VCaP (cell line): ENCODE measurements at regions not wholly inside any gene's neighbourhood (a gene's known extent, or its start where the extent isn't known, plus 50 kb on each side); places are given as distances from the start of the nearest gene placed in this dataset.

Source experiments
- H3K27ac ChIP-seq: fragments of 450-650 bp; 2 replicates; pipeline ENCODE4 v1.5.1; 2017
- TF ChIP-seq, protein P1 (sequence below): fragments of 450-650 bp; conservative IDR thresholded peaks from 2 replicates; pipeline ENCODE4 v1.5.1; 2017; ENCODE audit warnings: mild to moderate bottlenecking, moderate library complexity

GRCh38 chr7:136146925-136147324 is 169.8 kb upstream of the MTPN start:
- no peak overlapping the region for H3K27ac ChIP-seq
- TF ChIP-seq, protein P1, sequence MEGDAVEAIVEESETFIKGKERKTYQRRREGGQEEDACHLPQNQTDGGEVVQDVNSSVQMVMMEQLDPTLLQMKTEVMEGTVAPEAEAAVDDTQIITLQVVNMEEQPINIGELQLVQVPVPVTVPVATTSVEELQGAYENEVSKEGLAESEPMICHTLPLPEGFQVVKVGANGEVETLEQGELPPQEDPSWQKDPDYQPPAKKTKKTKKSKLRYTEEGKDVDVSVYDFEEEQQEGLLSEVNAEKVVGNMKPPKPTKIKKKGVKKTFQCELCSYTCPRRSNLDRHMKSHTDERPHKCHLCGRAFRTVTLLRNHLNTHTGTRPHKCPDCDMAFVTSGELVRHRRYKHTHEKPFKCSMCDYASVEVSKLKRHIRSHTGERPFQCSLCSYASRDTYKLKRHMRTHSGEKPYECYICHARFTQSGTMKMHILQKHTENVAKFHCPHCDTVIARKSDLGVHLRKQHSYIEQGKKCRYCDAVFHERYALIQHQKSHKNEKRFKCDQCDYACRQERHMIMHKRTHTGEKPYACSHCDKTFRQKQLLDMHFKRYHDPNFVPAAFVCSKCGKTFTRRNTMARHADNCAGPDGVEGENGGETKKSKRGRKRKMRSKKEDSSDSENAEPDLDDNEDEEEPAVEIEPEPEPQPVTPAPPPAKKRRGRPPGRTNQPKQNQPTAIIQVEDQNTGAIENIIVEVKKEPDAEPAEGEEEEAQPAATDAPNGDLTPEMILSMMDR, result no peak

GRCh38 chr7:136144182-136144581 is 167.0 kb upstream of the MTPN start:
- TF ChIP-seq, protein P1, result no peak
- H3K27ac ChIP-seq, result no peak overlapping the region

DNA sequence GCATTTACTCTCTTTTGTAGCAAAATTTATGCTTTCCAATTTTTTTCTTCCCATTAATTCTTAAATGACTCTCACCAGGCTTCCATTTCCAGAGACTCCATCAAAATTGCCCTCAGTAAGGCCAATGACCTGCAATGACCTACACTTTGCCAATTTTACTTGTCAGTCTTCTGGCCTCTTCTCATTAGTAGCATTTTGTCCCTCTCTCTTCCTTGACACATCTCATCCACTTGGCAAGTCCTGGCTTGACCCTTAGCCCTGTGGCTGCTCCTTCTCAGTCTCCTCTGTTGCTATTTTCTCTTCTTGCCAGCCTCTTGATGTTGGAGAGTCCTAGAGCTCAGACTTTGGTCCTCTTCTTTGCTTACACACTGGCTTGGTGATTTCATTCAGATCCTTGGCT is 166.1 kb upstream of the MTPN start:
- no peak overlapping the region for H3K27ac ChIP-seq
- TF ChIP-seq, protein P1, result no peak

DNA sequence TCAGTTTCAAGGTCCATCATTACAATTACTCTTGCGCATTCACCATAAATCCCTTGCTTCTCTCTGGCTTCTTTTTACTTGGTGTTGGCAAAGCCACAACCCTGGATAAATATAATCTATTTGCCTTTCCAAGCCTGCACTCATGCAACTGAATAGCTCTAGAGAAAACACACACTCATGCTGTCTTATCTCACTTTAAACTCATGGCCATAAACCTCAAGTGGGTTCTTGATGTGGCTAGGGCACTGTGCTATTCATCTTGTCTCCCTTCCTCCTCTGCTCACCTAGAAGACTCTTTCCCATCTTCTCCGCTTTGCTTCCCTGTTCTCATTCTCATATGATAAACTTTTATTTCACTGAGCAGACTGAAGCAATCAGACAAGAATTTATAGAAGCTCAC is 165.4 kb upstream of the MTPN start:
- no peak overlapping the region for H3K27ac ChIP-seq
- TF ChIP-seq, protein P1, result no peak

DNA sequence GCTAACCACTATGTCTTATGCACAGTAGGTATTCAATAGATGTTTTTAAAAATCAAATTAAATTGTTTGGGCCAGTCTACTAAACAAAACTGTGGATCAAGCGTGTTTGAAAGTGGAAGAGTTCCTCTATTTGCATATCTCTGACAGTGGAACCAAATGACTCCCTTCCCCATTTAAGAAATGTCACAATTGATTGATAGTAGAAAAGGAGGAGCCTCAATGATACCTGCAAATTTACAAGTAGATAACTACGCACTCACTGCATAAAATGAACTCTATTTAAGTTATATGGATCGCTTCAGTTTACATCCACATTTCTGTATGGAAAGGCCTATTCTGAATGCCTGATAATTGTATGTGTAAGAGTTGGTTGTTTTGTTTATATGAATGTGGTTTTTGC is 163.3 kb upstream of the MTPN start:
- TF ChIP-seq, protein P1, result no peak
- no peak overlapping the region for H3K27ac ChIP-seq

GRCh38 chr7:136139417-136139816 is 162.3 kb upstream of the MTPN start:
- H3K27ac ChIP-seq, result no peak overlapping the region
- TF ChIP-seq, protein P1, result no peak

- TF ChIP-seq, protein P1, result no peak
These were observed 161.8 kb upstream of the MTPN start for GRCh38 chr7:136138991-136139390.

GRCh38 chr7:136136906-136137454 is 159.8 kb upstream of the MTPN start:
- TF ChIP-seq, protein P1, result no peak
- H3K27ac ChIP-seq, result no peak overlapping the region

More at GRCh38 chr7:136138991-136139390, 161.8 kb upstream of the MTPN start:
- H3K27ac ChIP-seq, result no peak overlapping the region
